GM12892 (cell line): ENCODE measurements at regions not wholly inside any gene's neighbourhood (a gene's known extent, or its start where the extent isn't known, plus 50 kb on each side); places are given as distances from the start of the nearest gene placed in this dataset.

ENCODE experiments used
- POLR2A ChIP-seq: IDR thresholded peaks from 2 replicates; pipeline ENCODE4 v1.6.1; 2011; ENCODE audit warnings: low read depth, low read length, control low read depth
- POLR2AphosphoS5 ChIP-seq: IDR thresholded peaks from 2 replicates; pipeline ENCODE4 v1.6.1; 2011; ENCODE audit warnings: low read depth, low read length, control low read depth

DNA sequence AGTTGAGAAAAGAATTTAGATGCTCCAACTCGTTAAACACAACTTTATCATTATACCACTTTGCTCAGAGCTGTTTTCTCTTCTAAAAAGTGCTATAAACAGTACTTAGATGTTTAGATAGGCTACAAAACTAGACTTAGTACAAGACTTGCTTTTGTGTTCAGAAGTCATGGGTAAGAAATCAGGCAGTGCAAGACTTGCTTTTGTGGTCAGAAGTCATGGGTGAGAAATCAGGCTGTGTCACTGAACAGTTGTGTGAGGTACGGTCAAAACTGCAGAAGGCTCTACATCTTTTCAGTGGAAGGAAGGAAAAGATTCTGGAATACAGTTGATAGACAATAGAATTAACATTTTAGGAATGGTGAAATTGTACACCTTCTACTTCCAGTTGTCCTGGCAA, 239.7 kb downstream of the DNAJB9 start:
- TF ChIP-seq POLR2A: no peak
- no peak for TF ChIP-seq POLR2AphosphoS5
